Activated T-helper 1 cell treated with anti-CD3 and anti-CD28 coated beads, Interleukin-12 subunit alpha, Interleukin-12 subunit beta, Interleukin-2, Interleukin-4 antibody, amounts not matched to agents 30 ng/mL and 10 ng/mL and 1 ng/mL, durations not matched to agents 14 hours and 24 hours and 36 hours (primary cell): ENCODE measurements at regions not wholly inside any gene's neighbourhood (a gene's known extent, or its start where the extent isn't known, plus 50 kb on each side); places are given as distances from the start of the nearest gene placed in this dataset.

Source experiments
- DNase-seq: peaks from one replicate; pipeline ENCODE4 v3.0.0; 2021; ENCODE audit warnings: low spot score
- H3K27ac Mint-ChIP-seq: one replicate; pipeline ENCODE4 v1.8.0; 2021; ENCODE audit warnings: mild to moderate bottlenecking, mixed read lengths
- H3K27me3 Mint-ChIP-seq: one replicate; pipeline ENCODE4 v1.8.0; 2022; ENCODE audit warnings: mild to moderate bottlenecking, moderate library complexity, mixed read lengths; ENCODE audit not compliant: insufficient read depth
- H3K36me3 Mint-ChIP-seq: one replicate; pipeline ENCODE4 v1.8.0; 2021; ENCODE audit warnings: low read depth, mixed read lengths
- H3K4me1 Mint-ChIP-seq: one replicate; pipeline ENCODE4 v1.8.0; 2021; ENCODE audit warnings: low read depth, mixed read lengths
- H3K4me3 Mint-ChIP-seq: one replicate; pipeline ENCODE4 v1.8.0; 2021; ENCODE audit warnings: mild to moderate bottlenecking, moderate library complexity, mixed read lengths
- H3K9me3 Mint-ChIP-seq: one replicate; pipeline ENCODE4 v1.8.0; 2021; ENCODE audit warnings: mixed read lengths
- intact Hi-C: fragments of 100-400 bp; cut with micrococcal nuclease; formaldehyde crosslinking; loops from one replicate; pipeline ENCODE4 v1.15.1; 2024

- H3K36me3 Mint-ChIP-seq: no peaks in the 10 kb centered on the region
- intact Hi-C loops: no loop called here
- no peaks in the 10 kb centered on the region for H3K9me3 Mint-ChIP-seq
- no peak overlapping the region for H3K4me3 Mint-ChIP-seq
- no peak for DNase-seq
- H3K4me1 Mint-ChIP-seq: no peaks in the 10 kb centered on the region
- H3K27ac Mint-ChIP-seq: no peak overlapping the region
- no peaks in the 10 kb centered on the region for H3K27me3 Mint-ChIP-seq
Observed at GRCh38 chr2:6384341-6384740, 481.4 kb downstream of the CMPK2 start.

GRCh38 chr2:6392354-6392753, 473.4 kb downstream of the CMPK2 start:
- Mint-ChIP-seq H3K27me3 (no peaks in the 10 kb centered on the region), H3K4me3 (no peak overlapping the region), H3K27ac (no peak overlapping the region), H3K9me3 (peaks cover 14% of the 10 kb centered on the region), H3K4me1 (no peaks in the 10 kb centered on the region), H3K36me3 (no peaks in the 10 kb centered on the region)
- DNase-seq: no peak
- intact Hi-C loops: no loop called here

GRCh38 chr2:6392966-6393365, 472.7 kb downstream of the CMPK2 start:
- H3K4me3 Mint-ChIP-seq: no peak overlapping the region
- no peaks in the 10 kb centered on the region for H3K27me3 Mint-ChIP-seq
- no peak for DNase-seq
- intact Hi-C loops: no loop called here
- H3K27ac Mint-ChIP-seq: no peak overlapping the region
- peaks cover 14% of the 10 kb centered on the region for H3K9me3 Mint-ChIP-seq
- no peaks in the 10 kb centered on the region for H3K4me1 Mint-ChIP-seq
- H3K36me3 Mint-ChIP-seq: no peaks in the 10 kb centered on the region

GRCh38 chr2:6393819-6394218, 471.9 kb downstream of the CMPK2 start:
- no peak for DNase-seq
- Mint-ChIP-seq H3K4me1 (no peaks in the 10 kb centered on the region), H3K27ac (no peak overlapping the region), H3K4me3 (no peak overlapping the region), H3K9me3 (peaks cover 14% of the 10 kb centered on the region), H3K27me3 (no peaks in the 10 kb centered on the region), H3K36me3 (no peaks in the 10 kb centered on the region)
- intact Hi-C loops: no loop called here

GRCh38 chr2:6394276-6394675, 471.4 kb downstream of the CMPK2 start:
- no peak overlapping the region for H3K4me3 Mint-ChIP-seq
- no peak overlapping the region for H3K27ac Mint-ChIP-seq
- H3K27me3 Mint-ChIP-seq: no peaks in the 10 kb centered on the region
- no peaks in the 10 kb centered on the region for H3K36me3 Mint-ChIP-seq
- intact Hi-C loops: no loop called here
- H3K9me3 Mint-ChIP-seq: peaks cover 14% of the 10 kb centered on the region
- no peak for DNase-seq
- H3K4me1 Mint-ChIP-seq: no peaks in the 10 kb centered on the region

- intact Hi-C loops: no loop called here
- no peaks in the 10 kb centered on the region for H3K36me3 Mint-ChIP-seq
- H3K4me1 Mint-ChIP-seq: no peaks in the 10 kb centered on the region
- H3K4me3 Mint-ChIP-seq: no peak overlapping the region
- no peak overlapping the region for H3K27ac Mint-ChIP-seq
- DNase-seq: no peak
- H3K27me3 Mint-ChIP-seq: no peaks in the 10 kb centered on the region
- H3K9me3 Mint-ChIP-seq: no peaks in the 10 kb centered on the region
Observed at GRCh38 chr2:6398421-6398820, 467.3 kb downstream of the CMPK2 start.

- no peaks in the 10 kb centered on the region for H3K4me1 Mint-ChIP-seq
- no peak overlapping the region for H3K27ac Mint-ChIP-seq
- intact Hi-C loops: no loop called here
- no peaks in the 10 kb centered on the region for H3K36me3 Mint-ChIP-seq
- no peaks in the 10 kb centered on the region for H3K9me3 Mint-ChIP-seq
- no peak overlapping the region for H3K4me3 Mint-ChIP-seq
- no peak for DNase-seq
- H3K27me3 Mint-ChIP-seq: no peaks in the 10 kb centered on the region
Observed at GRCh38 chr2:6401301-6401700, 464.4 kb downstream of the CMPK2 start.

GRCh38 chr2:6408057-6408456, 457.6 kb downstream of the CMPK2 start:
- Mint-ChIP-seq H3K27me3 (no peaks in the 10 kb centered on the region), H3K4me1 (no peaks in the 10 kb centered on the region), H3K4me3 (no peak overlapping the region), H3K9me3 (no peaks in the 10 kb centered on the region), H3K27ac (no peak overlapping the region), H3K36me3 (no peaks in the 10 kb centered on the region)
- intact Hi-C loops: no loop called here
- DNase-seq: no peak

GRCh38 chr2:6410313-6410712, 455.4 kb downstream of the CMPK2 start:
- H3K4me3 Mint-ChIP-seq: no peak overlapping the region
- H3K9me3 Mint-ChIP-seq: no peaks in the 10 kb centered on the region
- intact Hi-C loops: no loop called here
- no peaks in the 10 kb centered on the region for H3K36me3 Mint-ChIP-seq
- no peaks in the 10 kb centered on the region for H3K4me1 Mint-ChIP-seq
- no peak for DNase-seq
- no peak overlapping the region for H3K27ac Mint-ChIP-seq
- H3K27me3 Mint-ChIP-seq: no peaks in the 10 kb centered on the region

- no peak for DNase-seq
- Mint-ChIP-seq H3K4me1 (no peaks in the 10 kb centered on the region), H3K27me3 (no peaks in the 10 kb centered on the region), H3K27ac (no peak overlapping the region), H3K36me3 (no peaks in the 10 kb centered on the region), H3K4me3 (no peak overlapping the region), H3K9me3 (no peaks in the 10 kb centered on the region)
- intact Hi-C loops: no loop called here
Observed at GRCh38 chr2:6412533-6413091, 453.1 kb downstream of the CMPK2 start.

- no peaks in the 10 kb centered on the region for H3K9me3 Mint-ChIP-seq
- H3K4me1 Mint-ChIP-seq: no peaks in the 10 kb centered on the region
- intact Hi-C loops: no loop called here
- H3K4me3 Mint-ChIP-seq: no peak overlapping the region
- DNase-seq: no peak
- no peaks in the 10 kb centered on the region for H3K36me3 Mint-ChIP-seq
- H3K27ac Mint-ChIP-seq: no peak overlapping the region
- H3K27me3 Mint-ChIP-seq: no peaks in the 10 kb centered on the region
Observed at GRCh38 chr2:6417050-6417449, 448.7 kb downstream of the CMPK2 start.

- H3K9me3 Mint-ChIP-seq: no peaks in the 10 kb centered on the region
- no peak overlapping the region for H3K4me3 Mint-ChIP-seq
- H3K36me3 Mint-ChIP-seq: no peaks in the 10 kb centered on the region
- no peak for DNase-seq
- H3K27ac Mint-ChIP-seq: no peak overlapping the region
- no peaks in the 10 kb centered on the region for H3K27me3 Mint-ChIP-seq
- intact Hi-C loops: no loop called here
- no peaks in the 10 kb centered on the region for H3K4me1 Mint-ChIP-seq
Observed at GRCh38 chr2:6418291-6418690, 447.4 kb downstream of the CMPK2 start.

- no peaks in the 10 kb centered on the region for H3K36me3 Mint-ChIP-seq
- H3K4me1 Mint-ChIP-seq: no peaks in the 10 kb centered on the region
- intact Hi-C loops: no loop called here
- no peaks in the 10 kb centered on the region for H3K27me3 Mint-ChIP-seq
- H3K9me3 Mint-ChIP-seq: no peaks in the 10 kb centered on the region
- H3K27ac Mint-ChIP-seq: no peak overlapping the region
- H3K4me3 Mint-ChIP-seq: no peak overlapping the region
- DNase-seq: no peak
Observed at GRCh38 chr2:6421138-6421730, 444.5 kb downstream of the CMPK2 start.

- Mint-ChIP-seq H3K27me3 (no peaks in the 10 kb centered on the region), H3K27ac (no peak overlapping the region), H3K36me3 (no peaks in the 10 kb centered on the region), H3K4me1 (no peaks in the 10 kb centered on the region), H3K4me3 (no peak overlapping the region), H3K9me3 (no peaks in the 10 kb centered on the region)
- intact Hi-C loops: no loop called here
- DNase-seq: no peak
Observed at GRCh38 chr2:6421888-6422287, 443.8 kb downstream of the CMPK2 start.
